ENCODE measurements at regions not wholly inside any gene's neighbourhood (a gene's known extent, or its start where the extent isn't known, plus 50 kb on each side); places are given as distances from the start of the nearest gene placed in this dataset.

- DNase-seq (ENCODE audit: low spot score in 2 of 2) (no peak), FAIRE-seq (no peak)
These were observed 247.5 kb downstream of the MBNL1 start for GRCh38 chr3:152516216-152516615.

DNA sequence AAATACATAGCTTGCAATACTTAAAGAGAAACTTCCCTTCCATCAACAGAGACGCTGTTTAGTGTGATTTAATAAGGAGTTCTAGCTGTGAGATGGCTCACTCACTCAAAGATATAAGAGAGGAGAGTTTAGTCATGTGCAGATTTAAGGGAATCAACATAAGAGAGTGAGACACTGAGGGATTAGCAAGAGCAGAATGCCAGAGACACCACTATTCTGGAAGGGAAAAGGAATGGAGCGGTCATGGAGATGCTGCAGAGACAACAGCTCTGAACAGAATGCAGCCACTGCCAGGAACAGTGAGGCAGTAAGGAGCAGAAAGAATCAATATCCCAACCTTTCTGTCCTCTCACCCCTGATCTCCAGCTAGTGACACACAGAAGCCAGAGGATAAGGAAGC, 248.8 kb downstream of the MBNL1 start:
- FAIRE-seq (no peak), DNase-seq (ENCODE audit: low spot score in 2 of 2) (no peak)

GRCh38 chr3:152518346-152518745, 249.6 kb downstream of the MBNL1 start:
- DNase-seq (ENCODE audit: low spot score in 2 of 2): no peak
- FAIRE-seq: no peak

GRCh38 chr3:152519376-152519775, 250.6 kb downstream of the MBNL1 start:
- DNase-seq (ENCODE audit: low spot score in 2 of 2) (no peak), FAIRE-seq (no peak)

DNA sequence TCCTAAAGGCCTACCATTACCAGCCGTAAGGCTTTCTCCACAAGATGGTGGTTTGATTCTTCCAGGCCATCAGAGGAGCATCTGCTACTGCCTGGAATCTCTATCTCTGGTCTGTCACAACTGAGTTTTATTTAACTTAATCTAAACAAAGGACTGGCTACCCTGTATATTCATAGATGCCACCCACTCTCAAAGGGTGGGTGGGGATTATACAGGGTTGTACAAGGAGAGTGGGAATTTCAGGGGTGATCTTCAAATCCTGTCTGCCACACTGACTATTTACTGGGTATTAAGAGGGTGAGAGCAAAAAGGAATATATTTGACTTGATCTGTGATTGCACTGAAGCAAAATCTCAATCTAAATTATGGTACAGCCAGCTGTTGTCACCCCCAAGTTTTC, 253.3 kb downstream of the MBNL1 start:
- no peak for FAIRE-seq
- no peak for DNase-seq (ENCODE audit: low spot score in 2 of 2)

DNA sequence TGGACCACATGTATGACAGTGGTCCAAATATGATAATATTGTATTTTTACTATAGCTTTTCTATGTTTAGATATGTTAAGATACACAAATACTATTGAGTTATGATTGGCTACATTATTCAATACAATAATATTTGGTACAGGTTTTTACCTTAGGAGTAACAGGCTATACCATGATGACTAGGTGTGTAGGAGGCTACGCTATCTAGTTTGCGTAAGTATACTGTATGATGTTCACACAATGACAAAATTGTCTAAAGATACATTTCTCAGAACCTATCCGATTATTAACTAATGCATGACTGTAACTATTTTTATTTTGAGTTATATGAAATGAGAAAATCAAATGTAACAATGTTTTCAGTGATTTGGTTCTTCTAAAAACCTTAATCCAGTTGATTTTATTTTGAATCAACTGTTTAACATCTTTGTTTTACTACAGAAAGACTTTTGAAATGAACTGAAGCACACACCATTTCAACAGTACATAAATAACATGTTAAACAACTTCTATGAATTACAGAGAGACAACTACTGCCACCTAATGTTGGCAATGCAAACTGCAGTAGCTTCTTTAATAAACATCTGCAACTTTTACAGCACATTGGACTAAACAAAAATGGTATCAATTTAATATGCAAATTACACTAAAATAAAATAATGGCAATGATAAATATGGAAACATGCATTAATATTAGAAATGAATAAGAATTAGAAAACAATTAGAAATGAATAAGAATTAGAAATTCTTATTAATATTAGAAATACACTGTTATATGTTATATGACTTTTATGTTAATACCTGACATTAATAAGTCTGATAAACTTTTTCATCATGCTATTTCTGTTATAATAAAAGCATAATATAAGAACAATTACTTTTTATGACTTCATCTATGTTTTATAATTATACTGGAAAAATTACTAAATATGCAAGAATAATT, 255.7 kb downstream of the MBNL1 start:
- peak in 1 of 2 donors; percentile 10 for DNase-seq (ENCODE audit: low spot score in 2 of 2)
- FAIRE-seq: peak; percentile 97

GRCh38 chr3:152531717-152532116, 263.0 kb downstream of the MBNL1 start:
- DNase-seq (ENCODE audit: low spot score in 2 of 2): no peak
- no peak for FAIRE-seq

GRCh38 chr3:152538518-152538917, 269.8 kb downstream of the MBNL1 start:
- FAIRE-seq (no peak), DNase-seq (ENCODE audit: low spot score in 2 of 2) (no peak)

- DNase-seq (ENCODE audit: low spot score in 2 of 2) (no peak), FAIRE-seq (no peak)
These were observed 270.5 kb downstream of the MBNL1 start for GRCh38 chr3:152539191-152539764.

- DNase-seq (ENCODE audit: low spot score in 2 of 2): no peak
- no peak for FAIRE-seq
These were observed 271.4 kb downstream of the MBNL1 start for GRCh38 chr3:152540120-152540519.

DNA sequence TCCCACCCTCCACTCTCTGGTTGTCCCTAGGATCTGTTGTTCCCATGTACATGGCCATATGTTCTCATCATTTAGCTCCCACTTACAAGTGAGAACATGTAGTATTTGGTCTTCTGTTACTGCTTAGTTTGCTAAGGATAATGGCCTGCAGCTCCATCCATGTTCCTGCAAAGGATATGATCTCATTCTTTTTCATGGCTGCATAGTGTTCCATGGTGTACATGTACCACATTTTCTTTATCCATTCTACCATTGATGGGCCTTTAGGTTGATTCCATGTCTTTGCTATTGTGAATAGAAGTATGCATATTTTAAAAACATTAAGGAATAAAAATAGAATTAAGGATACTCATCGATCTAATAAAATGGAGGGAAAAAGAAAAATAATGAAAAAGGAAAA, 278.4 kb downstream of the MBNL1 start:
- no peak for DNase-seq (ENCODE audit: low spot score in 2 of 2)
- FAIRE-seq: no peak

DNA sequence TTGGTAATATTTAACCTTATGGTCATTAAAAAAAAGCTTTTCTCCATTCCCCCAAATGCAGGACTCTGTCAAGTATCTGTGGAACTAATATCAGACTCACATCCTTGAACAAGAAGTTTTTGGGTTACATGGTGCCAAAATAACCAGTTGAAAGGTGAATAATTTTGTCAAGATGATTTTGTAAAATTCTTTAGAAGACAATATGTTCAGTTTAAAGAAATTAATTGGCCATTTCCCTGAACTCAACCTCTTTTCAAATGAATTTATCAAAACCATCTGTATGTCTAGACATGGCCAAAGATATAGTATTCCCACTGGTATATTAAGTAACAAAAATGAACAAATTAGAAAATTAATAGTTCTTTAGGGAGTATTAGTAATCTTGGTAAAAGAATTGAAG, 280.5 kb downstream of the MBNL1 start:
- DNase-seq (ENCODE audit: low spot score in 2 of 2) (no peak), FAIRE-seq (no peak)

- DNase-seq (ENCODE audit: low spot score in 2 of 2) (no peak), FAIRE-seq (no peak)
These were observed 281.6 kb downstream of the MBNL1 start for GRCh38 chr3:152550284-152550683.

DNA sequence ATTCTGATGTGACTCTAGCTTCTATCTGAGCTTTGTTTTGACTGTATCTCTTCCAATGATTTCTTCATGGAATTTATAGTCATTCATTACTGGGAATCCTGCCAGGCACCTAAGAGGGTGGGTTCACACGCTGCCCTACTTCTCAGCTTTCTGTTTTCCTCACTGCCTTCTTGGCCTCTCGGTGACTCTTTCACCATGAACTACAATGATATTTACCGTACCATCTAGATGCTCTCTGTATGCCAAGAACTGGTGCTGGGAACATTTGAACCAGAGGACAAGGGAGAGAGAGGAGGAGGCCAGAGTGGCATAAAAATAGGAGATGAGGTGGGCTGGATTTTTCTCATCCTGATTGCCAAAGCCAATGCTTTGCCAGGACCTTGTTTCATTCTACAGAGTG, 280.0 kb upstream of the P2RY1 start:
- DNase-seq (ENCODE audit: low spot score in 2 of 2) (no peak), FAIRE-seq (no peak)

DNA sequence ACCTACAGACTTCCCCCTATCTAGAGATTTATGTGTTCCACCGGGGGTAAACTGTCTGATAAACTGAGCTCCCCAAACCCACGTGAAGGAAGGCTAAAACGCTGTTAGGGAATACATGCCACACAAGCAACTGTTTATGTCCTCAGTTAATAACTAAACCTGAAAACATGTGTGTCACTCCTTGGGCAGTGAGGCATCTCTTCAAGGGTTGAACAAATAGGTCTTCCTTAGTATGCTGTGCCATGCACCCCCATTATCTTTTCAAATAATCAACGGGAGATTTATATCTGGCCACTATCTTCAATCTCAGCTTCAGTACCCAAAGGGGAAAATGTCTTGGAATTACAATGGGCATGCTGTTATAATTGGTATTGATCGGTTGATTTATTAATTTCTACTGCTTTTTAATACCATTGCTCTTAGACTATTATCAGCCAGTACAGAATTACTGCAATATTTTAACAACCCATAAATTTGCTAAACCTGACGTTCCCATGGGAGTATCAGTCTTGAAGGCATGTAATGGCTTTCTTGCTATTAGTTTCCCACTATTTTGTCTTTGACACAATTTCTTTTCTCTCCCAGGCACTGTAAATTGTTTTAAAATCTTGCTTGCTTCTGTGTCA, 279.2 kb upstream of the P2RY1 start:
- DNase-seq (ENCODE audit: low spot score in 2 of 2) (no peak), FAIRE-seq (no peak)

GRCh38 chr3:152556731-152557254, 278.1 kb upstream of the P2RY1 start:
- peak in 1 of 2 donors; percentile 19 for DNase-seq (ENCODE audit: low spot score in 2 of 2)
- FAIRE-seq: no peak

DNA sequence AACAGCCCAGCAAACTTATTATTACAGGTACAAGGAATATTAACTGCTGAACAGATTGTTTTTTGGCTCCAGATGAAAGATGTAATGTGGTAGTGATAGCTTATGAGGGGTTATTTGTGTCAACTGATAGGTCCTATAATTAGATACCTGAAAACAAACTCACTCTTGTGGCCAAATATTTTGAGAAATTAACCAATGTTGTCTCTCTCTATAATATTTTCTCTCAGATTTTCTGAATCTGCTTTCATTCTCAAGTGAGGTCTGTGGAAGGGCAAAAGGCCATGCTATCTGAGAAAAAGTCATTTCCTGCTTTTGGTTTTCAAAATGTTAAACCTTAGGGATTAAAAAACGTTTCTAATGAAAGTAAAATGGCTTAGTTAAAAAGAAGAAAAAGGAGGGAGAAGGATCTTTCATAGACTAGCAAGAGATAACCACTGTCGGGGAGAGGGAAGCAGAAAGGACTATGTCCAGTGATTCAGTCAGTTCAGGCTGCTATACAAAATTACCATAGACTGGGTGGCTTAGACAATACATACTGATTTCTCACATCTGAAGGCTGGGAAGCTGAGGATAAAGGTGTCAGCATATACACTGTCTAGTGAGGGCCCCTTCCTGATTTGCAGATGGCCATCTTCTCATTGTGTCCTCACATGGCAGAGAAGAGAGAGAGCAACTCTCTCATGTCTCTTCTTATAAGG, 277.5 kb upstream of the P2RY1 start:
- FAIRE-seq (no peak), DNase-seq (ENCODE audit: low spot score in 2 of 2) (no peak)

- FAIRE-seq (no peak), DNase-seq (ENCODE audit: low spot score in 2 of 2) (no peak)
These were observed 276.5 kb upstream of the P2RY1 start for GRCh38 chr3:152558386-152558785.

- no peak for DNase-seq (ENCODE audit: low spot score in 2 of 2)
- FAIRE-seq: no peak
These were observed 275.7 kb upstream of the P2RY1 start for GRCh38 chr3:152559246-152559645.

- FAIRE-seq (no peak), DNase-seq (ENCODE audit: low spot score in 2 of 2) (no peak)
These were observed 270.5 kb upstream of the P2RY1 start for GRCh38 chr3:152564459-152564858.

All from frontal cortex (tissue), 3 donors.